ENCODE measurements at regions not wholly inside any gene's neighbourhood (a gene's known extent, or its start where the extent isn't known, plus 50 kb on each side); places are given as distances from the start of the nearest gene placed in this dataset.
"Not testable (repeated sequence)": the region's sequence is repeated elsewhere in the genome, so short reads cannot be mapped to it uniquely, and the experiment has no call there.

GRCh38 chr9:90226839-90227338 is 415.7 kb downstream of the DIRAS2 start:
- H3K36me3 ChIP-seq (replicated peaks in 1 of 2; ENCODE audit: control insufficient read depth in 2 of 2, insufficient read depth in 2 of 2, low read length in 2 of 2); H2BK120ac ChIP-seq (ENCODE audit: low read depth, low read length); H2BK15ac ChIP-seq (ENCODE audit: low read length); H3K4me2 ChIP-seq (ENCODE audit: insufficient read depth, low read length, poor library complexity, severe bottlenecking); H2AFZ ChIP-seq (ENCODE audit: low read length); H2BK12ac ChIP-seq (ENCODE audit: low read length); H3K9me3 ChIP-seq (replicated peaks in 1 of 2; ENCODE audit: control insufficient read depth in 2 of 2, insufficient read depth in 1 of 2, low read depth in 1 of 2, low read length in 2 of 2); H3K23ac ChIP-seq (ENCODE audit: low read depth, low read length, poor library complexity); H3K4me3 ChIP-seq (ENCODE audit: low read length in 2 of 2); H3K4ac ChIP-seq (ENCODE audit: low read length); H3K14ac ChIP-seq (ENCODE audit: low read length); H3K4me1 ChIP-seq (ENCODE audit: control insufficient read depth in 2 of 2, insufficient read depth in 1 of 2, low read depth in 1 of 2, low read length in 2 of 2); H3K27me3 ChIP-seq (ENCODE audit: control insufficient read depth in 3 of 3, insufficient read depth in 3 of 3, low read depth in 1 of 3, low read length in 3 of 3); H3K9ac ChIP-seq (ENCODE audit: low read depth, low read length, poor library complexity); H3K79me1 ChIP-seq (ENCODE audit: low read depth, low read length); H2BK5ac ChIP-seq (ENCODE audit: low read length); H3K18ac ChIP-seq (ENCODE audit: low read length); H3K27ac ChIP-seq (replicated peaks; ENCODE audit: low read length); H2AK5ac ChIP-seq (ENCODE audit: low read depth, low read length); H4K8ac ChIP-seq (ENCODE audit: low read depth, low read length); H4K91ac ChIP-seq (ENCODE audit: low read depth, low read length, poor library complexity): not testable (repeated sequence)
- peak; percentile 39 for DNase-seq (ENCODE audit: low spot score)
- no CpG with 5 or more reads among the region's 10 CpGs for WGBS, 2 donors (ENCODE audit: extremely low coverage in 2 of 2, insufficient read length in 2 of 2, insufficient replicate concordance in 1 of 2)

- not testable (repeated sequence) for DNase-seq (ENCODE audit: low spot score); H4K91ac ChIP-seq (ENCODE audit: low read depth, low read length, poor library complexity); H3K4me3 ChIP-seq (ENCODE audit: low read length in 2 of 2); H3K79me1 ChIP-seq (ENCODE audit: low read depth, low read length); H2BK12ac ChIP-seq (ENCODE audit: low read length); H2AFZ ChIP-seq (ENCODE audit: low read length); H3K4ac ChIP-seq (ENCODE audit: low read length); H2BK5ac ChIP-seq (ENCODE audit: low read length); H3K4me2 ChIP-seq (ENCODE audit: insufficient read depth, low read length, poor library complexity, severe bottlenecking); H3K4me1 ChIP-seq (ENCODE audit: control insufficient read depth in 2 of 2, insufficient read depth in 1 of 2, low read depth in 1 of 2, low read length in 2 of 2); H3K36me3 ChIP-seq (replicated peaks in 1 of 2; ENCODE audit: control insufficient read depth in 2 of 2, insufficient read depth in 2 of 2, low read length in 2 of 2); H3K9ac ChIP-seq (ENCODE audit: low read depth, low read length, poor library complexity); H3K18ac ChIP-seq (ENCODE audit: low read length); H2BK15ac ChIP-seq (ENCODE audit: low read length); H2AK5ac ChIP-seq (ENCODE audit: low read depth, low read length); H3K9me3 ChIP-seq (replicated peaks in 1 of 2; ENCODE audit: control insufficient read depth in 2 of 2, insufficient read depth in 1 of 2, low read depth in 1 of 2, low read length in 2 of 2); H3K14ac ChIP-seq (ENCODE audit: low read length); H4K8ac ChIP-seq (ENCODE audit: low read depth, low read length); H3K27me3 ChIP-seq (ENCODE audit: control insufficient read depth in 3 of 3, insufficient read depth in 3 of 3, low read depth in 1 of 3, low read length in 3 of 3); H2BK120ac ChIP-seq (ENCODE audit: low read depth, low read length); H3K23ac ChIP-seq (ENCODE audit: low read depth, low read length, poor library complexity); H3K27ac ChIP-seq (replicated peaks; ENCODE audit: low read length)
- WGBS, 2 donors (ENCODE audit: extremely low coverage in 2 of 2, insufficient read length in 2 of 2, insufficient replicate concordance in 1 of 2): no CpG with 5 or more reads among the region's 4 CpGs
Observed at GRCh38 chr9:90233081-90233480, 409.5 kb downstream of the DIRAS2 start.

- no CpG with 5 or more reads among the region's 7 CpGs for WGBS, 2 donors (ENCODE audit: extremely low coverage in 2 of 2, insufficient read length in 2 of 2, insufficient replicate concordance in 1 of 2)
- no peak overlapping the region for H2BK12ac ChIP-seq (ENCODE audit: low read length)
Observed at GRCh38 chr9:90240541-90240940, 402.1 kb downstream of the DIRAS2 start.

GRCh38 chr9:90245661-90246060 is 397.0 kb downstream of the DIRAS2 start:
- Histone ChIP-seq H3K27ac (replicated peaks; ENCODE audit: low read length) (no peak overlapping the region), H4K91ac (ENCODE audit: low read depth, low read length, poor library complexity) (no peak overlapping the region), H4K8ac (ENCODE audit: low read depth, low read length) (no peak overlapping the region), H2BK15ac (ENCODE audit: low read length) (no peak overlapping the region), H3K27me3 (ENCODE audit: control insufficient read depth in 3 of 3, insufficient read depth in 3 of 3, low read depth in 1 of 3, low read length in 3 of 3) (no peaks in the 10 kb centered on the region), H3K9me3 (replicated peaks in 1 of 2; ENCODE audit: control insufficient read depth in 2 of 2, insufficient read depth in 1 of 2, low read depth in 1 of 2, low read length in 2 of 2) (no peaks in the 10 kb centered on the region), H3K4me3 (ENCODE audit: low read length in 2 of 2) (no peak overlapping the region), H3K23ac (ENCODE audit: low read depth, low read length, poor library complexity) (no peak overlapping the region), H3K79me1 (ENCODE audit: low read depth, low read length) (no peaks in the 10 kb centered on the region), H3K4me2 (ENCODE audit: insufficient read depth, low read length, poor library complexity, severe bottlenecking) (no peak overlapping the region), H3K14ac (ENCODE audit: low read length) (no peak overlapping the region), H2BK120ac (ENCODE audit: low read depth, low read length) (no peak overlapping the region), H3K36me3 (replicated peaks in 1 of 2; ENCODE audit: control insufficient read depth in 2 of 2, insufficient read depth in 2 of 2, low read length in 2 of 2) (no peaks in the 10 kb centered on the region), H3K4me1 (ENCODE audit: control insufficient read depth in 2 of 2, insufficient read depth in 1 of 2, low read depth in 1 of 2, low read length in 2 of 2) (no peaks in the 10 kb centered on the region), H2BK12ac (ENCODE audit: low read length) (no peak overlapping the region), H3K9ac (ENCODE audit: low read depth, low read length, poor library complexity) (no peak overlapping the region), H3K18ac (ENCODE audit: low read length) (no peak overlapping the region), H2BK5ac (ENCODE audit: low read length) (no peak overlapping the region), H2AK5ac (ENCODE audit: low read depth, low read length) (no peak overlapping the region), H2AFZ (ENCODE audit: low read length) (no peak overlapping the region), H3K4ac (ENCODE audit: low read length) (no peak overlapping the region)
- no CpG with 5 or more reads among the region's 3 CpGs for WGBS, 2 donors (ENCODE audit: extremely low coverage in 2 of 2, insufficient read length in 2 of 2, insufficient replicate concordance in 1 of 2)
- DNase-seq (ENCODE audit: low spot score): no peak

More at GRCh38 chr9:90240541-90240940, 402.1 kb downstream of the DIRAS2 start:
- H3K4me1 ChIP-seq (ENCODE audit: control insufficient read depth in 2 of 2, insufficient read depth in 1 of 2, low read depth in 1 of 2, low read length in 2 of 2): no peaks in the 10 kb centered on the region
- H4K91ac ChIP-seq (ENCODE audit: low read depth, low read length, poor library complexity): no peak overlapping the region
- no peaks in the 10 kb centered on the region for H3K27me3 ChIP-seq (ENCODE audit: control insufficient read depth in 3 of 3, insufficient read depth in 3 of 3, low read depth in 1 of 3, low read length in 3 of 3)
- no peaks in the 10 kb centered on the region for H3K9me3 ChIP-seq (replicated peaks in 1 of 2; ENCODE audit: control insufficient read depth in 2 of 2, insufficient read depth in 1 of 2, low read depth in 1 of 2, low read length in 2 of 2)
- H2BK120ac ChIP-seq (ENCODE audit: low read depth, low read length): no peak overlapping the region
- no peak overlapping the region for H3K23ac ChIP-seq (ENCODE audit: low read depth, low read length, poor library complexity)
- H2AK5ac ChIP-seq (ENCODE audit: low read depth, low read length): no peak overlapping the region
- no peak for DNase-seq (ENCODE audit: low spot score)
- no peak overlapping the region for H3K9ac ChIP-seq (ENCODE audit: low read depth, low read length, poor library complexity)
- no peak overlapping the region for H3K27ac ChIP-seq (replicated peaks; ENCODE audit: low read length)
- H2BK5ac ChIP-seq (ENCODE audit: low read length): no peak overlapping the region
- no peak overlapping the region for H2AFZ ChIP-seq (ENCODE audit: low read length)
- no peak overlapping the region for H4K8ac ChIP-seq (ENCODE audit: low read depth, low read length)
- H3K79me1 ChIP-seq (ENCODE audit: low read depth, low read length): no peaks in the 10 kb centered on the region
- no peak overlapping the region for H3K4ac ChIP-seq (ENCODE audit: low read length)
- H3K4me2 ChIP-seq (ENCODE audit: insufficient read depth, low read length, poor library complexity, severe bottlenecking): no peak overlapping the region
- no peak overlapping the region for H3K14ac ChIP-seq (ENCODE audit: low read length)
- H3K4me3 ChIP-seq (ENCODE audit: low read length in 2 of 2): no peak overlapping the region
- H3K18ac ChIP-seq (ENCODE audit: low read length): no peak overlapping the region
- H3K36me3 ChIP-seq (replicated peaks in 1 of 2; ENCODE audit: control insufficient read depth in 2 of 2, insufficient read depth in 2 of 2, low read length in 2 of 2): no peaks in the 10 kb centered on the region
- no peak overlapping the region for H2BK15ac ChIP-seq (ENCODE audit: low read length)

Measured in neuronal stem cell (in vitro differentiated cells).